ENCODE measurements at regions not wholly inside any gene's neighbourhood (a gene's known extent, or its start where the extent isn't known, plus 50 kb on each side); places are given as distances from the start of the nearest gene placed in this dataset.

GRCh38 chr1:29839726-29840125, 603.4 kb downstream of the PTPRU start:
- WGBS, 2 donors: 59 to 72% methylated on average over 4 of the region's 4 CpGs
- Histone ChIP-seq H3K36me3 (no peaks in the 10 kb centered on the region), H3K27me3 (no peaks in the 10 kb centered on the region), H3K27ac (no peak overlapping the region), H3K4me1 (no peaks in the 10 kb centered on the region), H3K9me3 (no peaks in the 10 kb centered on the region), H3K4me3 (replicated peaks in 1 of 3) (no peak overlapping the region)
- intact Hi-C loops (cut with DNase I): no loop called here
- DNase-seq: no peak
- no peak for TF ChIP-seq POLR2A (IDR thresholded peaks at IDR 0.05)

GRCh38 chr1:29838738-29839320, 602.5 kb downstream of the PTPRU start:
- 63 to 75% methylated on average over 3 of the region's 3 CpGs for WGBS, 2 donors
- DNase-seq: no peak
- H3K9me3 ChIP-seq: no peaks in the 10 kb centered on the region
- no peaks in the 10 kb centered on the region for H3K27me3 ChIP-seq
- H3K27ac ChIP-seq: no peak overlapping the region
- no peaks in the 10 kb centered on the region for H3K4me1 ChIP-seq
- no peak overlapping the region for H3K4me3 ChIP-seq (replicated peaks in 1 of 3)
- no peak for TF ChIP-seq POLR2A (IDR thresholded peaks at IDR 0.05)
- TF ChIP-seq CTCF (IDR thresholded peaks at IDR 0.05): no peak
- intact Hi-C loops (cut with DNase I): no loop called here
- H3K36me3 ChIP-seq: no peaks in the 10 kb centered on the region

GRCh38 chr1:29836651-29837646, 600.6 kb downstream of the PTPRU start:
- no peaks in the 10 kb centered on the region for H3K4me1 ChIP-seq
- WGBS, 2 donors: 44 to 57% methylated on average over 11 to 12 of the region's 12 CpGs
- H3K4me3 ChIP-seq (replicated peaks in 1 of 3): no peak overlapping the region
- no peaks in the 10 kb centered on the region for H3K27me3 ChIP-seq
- DNase-seq: no peak
- no peak for TF ChIP-seq CTCF (IDR thresholded peaks at IDR 0.05)
- no peak for TF ChIP-seq POLR2A (IDR thresholded peaks at IDR 0.05)
- H3K9me3 ChIP-seq: no peaks in the 10 kb centered on the region
- no peak overlapping the region for H3K27ac ChIP-seq
- H3K36me3 ChIP-seq: no peaks in the 10 kb centered on the region
- intact Hi-C loops (cut with DNase I): no loop called here

- no peaks in the 10 kb centered on the region for H3K36me3 ChIP-seq
- TF ChIP-seq POLR2A (IDR thresholded peaks at IDR 0.05) (no peak), CTCF (IDR thresholded peaks at IDR 0.05) (no peak)
- no peak overlapping the region for H3K4me3 ChIP-seq (replicated peaks in 1 of 3)
- H3K9me3 ChIP-seq: no peaks in the 10 kb centered on the region
- DNase-seq: no peak
- no peaks in the 10 kb centered on the region for H3K4me1 ChIP-seq
- H3K27me3 ChIP-seq: no peaks in the 10 kb centered on the region
- intact Hi-C loops (cut with DNase I): no loop called here
- 48 to 68% methylated on average over 8 of the region's 8 CpGs for WGBS, 2 donors
- no peak overlapping the region for H3K27ac ChIP-seq
Measured at GRCh38 chr1:29835874-29836273, 599.6 kb downstream of the PTPRU start.

GRCh38 chr1:29835406-29835805, 599.1 kb downstream of the PTPRU start:
- H3K27ac ChIP-seq: no peak overlapping the region
- no peaks in the 10 kb centered on the region for H3K27me3 ChIP-seq
- WGBS, 2 donors: 62 to 65% methylated on average over 4 of the region's 4 CpGs
- TF ChIP-seq POLR2A (IDR thresholded peaks at IDR 0.05): no peak
- no peak for TF ChIP-seq CTCF (IDR thresholded peaks at IDR 0.05)
- H3K4me1 ChIP-seq: no peaks in the 10 kb centered on the region
- H3K36me3 ChIP-seq: no peaks in the 10 kb centered on the region
- no peak for DNase-seq
- intact Hi-C loops (cut with DNase I): no loop called here
- no peaks in the 10 kb centered on the region for H3K9me3 ChIP-seq
- no peak overlapping the region for H3K4me3 ChIP-seq (replicated peaks in 1 of 3)

All from thyroid gland (tissue), 4 donors.